KMS-11 (cell line): ENCODE measurements at regions not wholly inside any gene's neighbourhood (a gene's known extent, or its start where the extent isn't known, plus 50 kb on each side); places are given as distances from the start of the nearest gene placed in this dataset.
"Not testable (repeated sequence)": the region's sequence is repeated elsewhere in the genome, so short reads cannot be mapped to it uniquely, and the experiment has no call there.

Experiments used
- H2AFZ ChIP-seq: fragments of 200-600 bp; sonication (generic); 2 replicates; pipeline ENCODE4 v1.6.1; 2016; ENCODE audit warnings: antibody characterized with exemption, mixed run types, low read depth
- H3K27ac ChIP-seq: fragments of 200-600 bp; sonication (generic); 2 replicates; pipeline ENCODE4 v1.6.1; 2016; ENCODE audit warnings: mild to moderate bottlenecking, mixed run types
- H3K27me3 ChIP-seq: fragments of 200-600 bp; sonication (generic); 2 replicates; pipeline ENCODE4 v1.6.1; 2017; ENCODE audit warnings: mild to moderate bottlenecking, low read depth, mixed run types, moderate library complexity; ENCODE audit not compliant: insufficient read depth
- H3K36me3 ChIP-seq: fragments of 200-600 bp; sonication (generic); 2 replicates; pipeline ENCODE4 v1.6.1; 2017; ENCODE audit warnings: mild to moderate bottlenecking, mixed run types; ENCODE audit not compliant: insufficient read depth
- H3K4me1 ChIP-seq: fragments of 200-600 bp; sonication (generic); 2 replicates; pipeline ENCODE4 v1.6.1; 2016; ENCODE audit warnings: mild to moderate bottlenecking, low read depth, mixed run types; ENCODE audit not compliant: poor library complexity, severe bottlenecking
- H3K4me2 ChIP-seq: fragments of 200-600 bp; sonication (generic); 2 replicates; pipeline ENCODE4 v1.7.0; 2016; ENCODE audit warnings: mild to moderate bottlenecking, mixed run types
- H3K4me3 ChIP-seq: fragments of 200-600 bp; sonication (generic); IDR thresholded peaks from 2 replicates; pipeline ENCODE4 v1.6.1; 2017; ENCODE audit warnings: low read depth, low read length, mixed read lengths; ENCODE audit not compliant: insufficient read depth
- H3K79me2 ChIP-seq: fragments of 200-600 bp; sonication (generic); 2 replicates; pipeline ENCODE4 v1.6.1; 2016; ENCODE audit warnings: low read depth, mixed run types; ENCODE audit not compliant: insufficient read depth
- H3K9ac ChIP-seq: fragments of 200-600 bp; sonication (generic); 2 replicates; pipeline ENCODE4 v1.6.1; 2016; ENCODE audit warnings: mild to moderate bottlenecking, mixed run types
- H4K20me1 ChIP-seq: fragments of 200-600 bp; sonication (generic); 2 replicates; pipeline ENCODE4 v1.6.1; 2016; ENCODE audit warnings: mild to moderate bottlenecking, mixed run types; ENCODE audit not compliant: insufficient read depth
- CTCF ChIP-seq: fragments of 200-600 bp; sonication (generic); conservative IDR thresholded peaks from 2 replicates; pipeline ENCODE4 v1.6.1; 2017; ENCODE audit warnings: low read depth, mild to moderate bottlenecking, antibody characterized with exemption, low read length, moderate library complexity, mixed read lengths

- not testable (repeated sequence) for H3K36me3 ChIP-seq, H3K9ac ChIP-seq, H4K20me1 ChIP-seq, H3K27ac ChIP-seq, H2AFZ ChIP-seq, H3K27me3 ChIP-seq, H3K79me2 ChIP-seq, H3K4me3 ChIP-seq, H3K4me2 ChIP-seq
- H3K4me1 ChIP-seq = peaks cover 11% of the 10 kb centered on the region
These were observed 544.9 kb downstream of the GOLGA6L6 start for GRCh38 chr15:19996574-19997194.

- not testable (repeated sequence) for H3K27ac ChIP-seq, H3K79me2 ChIP-seq, H3K4me2 ChIP-seq, H2AFZ ChIP-seq, H3K36me3 ChIP-seq, H3K27me3 ChIP-seq, H3K9ac ChIP-seq, H3K4me3 ChIP-seq, H4K20me1 ChIP-seq
- H3K4me1 ChIP-seq = peaks cover 11% of the 10 kb centered on the region
These were observed 546.3 kb downstream of the GOLGA6L6 start for GRCh38 chr15:19995296-19995695.

GRCh38 chr15:19992428-19992827, 549.2 kb downstream of the GOLGA6L6 start:
- Histone ChIP-seq H3K36me3 (no peaks in the 10 kb centered on the region), H3K79me2 (no peaks in the 10 kb centered on the region), H2AFZ (no peak overlapping the region), H3K4me2 (no peak overlapping the region), H3K9ac (no peak overlapping the region), H3K4me3 (no peak overlapping the region), H3K4me1 (peaks cover 9% of the 10 kb centered on the region), H4K20me1 (no peaks in the 10 kb centered on the region), H3K27ac (no peak overlapping the region), H3K27me3 (no peaks in the 10 kb centered on the region)
- TF ChIP-seq CTCF = no peak

GRCh38 chr15:19988094-19988660, 553.4 kb downstream of the GOLGA6L6 start:
- Histone ChIP-seq H3K4me2 (no peak overlapping the region), H3K79me2 (no peaks in the 10 kb centered on the region), H3K36me3 (no peaks in the 10 kb centered on the region), H2AFZ (no peak overlapping the region), H3K4me3 (no peak overlapping the region), H3K9ac (no peak overlapping the region), H3K4me1 (peaks cover 8% of the 10 kb centered on the region), H3K27ac (no peak overlapping the region), H3K27me3 (no peaks in the 10 kb centered on the region), H4K20me1 (no peaks in the 10 kb centered on the region)
- TF ChIP-seq CTCF = no peak

GRCh38 chr15:19987389-19988048, 554.1 kb downstream of the GOLGA6L6 start:
- H3K9ac ChIP-seq = no peak overlapping the region
- no peak overlapping the region for H3K4me3 ChIP-seq
- no peaks in the 10 kb centered on the region for H3K79me2 ChIP-seq
- H3K27me3 ChIP-seq = no peaks in the 10 kb centered on the region
- no peak for TF ChIP-seq CTCF
- H3K27ac ChIP-seq = no peak overlapping the region
- H4K20me1 ChIP-seq = no peaks in the 10 kb centered on the region
- H2AFZ ChIP-seq = no peak overlapping the region
- no peak overlapping the region for H3K4me2 ChIP-seq
- peaks cover 2% of the 10 kb centered on the region for H3K4me1 ChIP-seq
- no peaks in the 10 kb centered on the region for H3K36me3 ChIP-seq
